Subcutaneous abdominal adipose tissue (tissue), 5 donors: ENCODE measurements at regions not wholly inside any gene's neighbourhood (a gene's known extent, or its start where the extent isn't known, plus 50 kb on each side); places are given as distances from the start of the nearest gene placed in this dataset.

ENCODE experiments used
- H3K27ac ChIP-seq: one replicate; pipeline ENCODE4 v1.7.0; 2013; ENCODE audit warnings: low read depth, mild to moderate bottlenecking, inconsistent platforms, low read length, moderate library complexity
- H3K27me3 ChIP-seq, 5 donors: one replicate each; pipeline ENCODE4 v1.7.0; 2013; ENCODE audit warnings: low read length in 5 of 5, inconsistent platforms in 1 of 5; ENCODE audit not compliant: control insufficient read depth in 5 of 5, insufficient read depth in 4 of 5
- H3K36me3 ChIP-seq, 5 donors: one replicate each; pipeline ENCODE4 v1.7.0; 2013; ENCODE audit warnings: low read length in 5 of 5; ENCODE audit not compliant: control insufficient read depth in 5 of 5, insufficient read depth in 5 of 5
- H3K4me1 ChIP-seq, 5 donors: one replicate each; pipeline ENCODE4 v1.7.0; 2013; ENCODE audit warnings: low read length in 5 of 5, mild to moderate bottlenecking in 3 of 5, moderate library complexity in 1 of 5; ENCODE audit not compliant: control insufficient read depth in 5 of 5, insufficient read depth in 5 of 5
- H3K4me3 ChIP-seq, 5 donors: one replicate each; pipeline ENCODE4 v1.7.0; 2013; ENCODE audit warnings: low read length in 5 of 5, low read depth in 1 of 5
- H3K9ac ChIP-seq, 5 donors: one replicate each; pipeline ENCODE4 v1.7.0; 2013; ENCODE audit warnings: low read length in 5 of 5, mild to moderate bottlenecking in 4 of 5, moderate library complexity in 3 of 5
- H3K9me3 ChIP-seq, 5 donors: one replicate each; pipeline ENCODE4 v1.7.0; 2013; ENCODE audit warnings: low read length in 5 of 5; ENCODE audit not compliant: control insufficient read depth in 5 of 5
- donor health status: healthy.
- donor health status: healthy.
- donor health status: healthy.
- donor health status: healthy.
- donor health status: healthy.

GRCh38 chr1:201716742-201717135 is 112.2 kb upstream of the IPO9 start:
- H3K9ac ChIP-seq = no peak overlapping the region
- H3K9me3 ChIP-seq = no peaks in the 10 kb centered on the region
- H3K36me3 ChIP-seq = peaks cover 0 to 17% (median 9%) of the 10 kb centered on the region in 5 donors
- H3K27ac ChIP-seq = peak overlapping the region; percentile 99
- H3K4me1 ChIP-seq = peaks cover 49 to 100% (median 96%) of the 10 kb centered on the region in 5 donors
- H3K27me3 ChIP-seq = no peaks in the 10 kb centered on the region
- H3K4me3 ChIP-seq = no peak overlapping the region

GRCh38 chr1:201717286-201717685 is 111.7 kb upstream of the IPO9 start:
- Histone ChIP-seq H3K9ac (no peak overlapping the region), H3K4me3 (no peak overlapping the region), H3K36me3 (peaks cover 0 to 17% (median 9%) of the 10 kb centered on the region in 5 donors), H3K27me3 (no peaks in the 10 kb centered on the region), H3K9me3 (no peaks in the 10 kb centered on the region), H3K27ac (peak overlapping the region; percentile 99), H3K4me1 (peaks cover 45 to 100% (median 92%) of the 10 kb centered on the region in 5 donors)

GRCh38 chr1:201718346-201719202 is 110.4 kb upstream of the IPO9 start:
- H3K9me3 ChIP-seq = no peaks in the 10 kb centered on the region
- peaks cover 0 to 13% (median 9%) of the 10 kb centered on the region in 5 donors for H3K36me3 ChIP-seq
- H3K27ac ChIP-seq = peak overlapping the region; percentile 99
- no peaks in the 10 kb centered on the region for H3K27me3 ChIP-seq
- H3K9ac ChIP-seq = no peak overlapping the region
- peaks cover 33 to 92% (median 84%) of the 10 kb centered on the region in 5 donors for H3K4me1 ChIP-seq
- no peak overlapping the region for H3K4me3 ChIP-seq

GRCh38 chr1:201719812-201720521 is 109.0 kb upstream of the IPO9 start:
- peaks cover 0 to 13% (median 9%) of the 10 kb centered on the region in 5 donors for H3K36me3 ChIP-seq
- H3K4me3 ChIP-seq = no peak overlapping the region
- H3K9ac ChIP-seq = peak overlapping the region in 3 of 5 donors; percentile 9 to 63 (median 33)
- peak overlapping the region; percentile 91 for H3K27ac ChIP-seq
- no peaks in the 10 kb centered on the region for H3K9me3 ChIP-seq
- no peaks in the 10 kb centered on the region for H3K27me3 ChIP-seq
- H3K4me1 ChIP-seq = peaks cover 28 to 91% (median 84%) of the 10 kb centered on the region in 5 donors

GRCh38 chr1:201720522-201720844 is 108.5 kb upstream of the IPO9 start:
- Histone ChIP-seq H3K27me3 (no peaks in the 10 kb centered on the region), H3K9ac (peak overlapping the region in 1 of 5 donors; percentile 33), H3K4me1 (peaks cover 26 to 88% (median 80%) of the 10 kb centered on the region in 5 donors), H3K9me3 (no peaks in the 10 kb centered on the region), H3K36me3 (peaks cover 0 to 13% (median 9%) of the 10 kb centered on the region in 5 donors), H3K27ac (peak overlapping the region; percentile 91), H3K4me3 (no peak overlapping the region)

DNA sequence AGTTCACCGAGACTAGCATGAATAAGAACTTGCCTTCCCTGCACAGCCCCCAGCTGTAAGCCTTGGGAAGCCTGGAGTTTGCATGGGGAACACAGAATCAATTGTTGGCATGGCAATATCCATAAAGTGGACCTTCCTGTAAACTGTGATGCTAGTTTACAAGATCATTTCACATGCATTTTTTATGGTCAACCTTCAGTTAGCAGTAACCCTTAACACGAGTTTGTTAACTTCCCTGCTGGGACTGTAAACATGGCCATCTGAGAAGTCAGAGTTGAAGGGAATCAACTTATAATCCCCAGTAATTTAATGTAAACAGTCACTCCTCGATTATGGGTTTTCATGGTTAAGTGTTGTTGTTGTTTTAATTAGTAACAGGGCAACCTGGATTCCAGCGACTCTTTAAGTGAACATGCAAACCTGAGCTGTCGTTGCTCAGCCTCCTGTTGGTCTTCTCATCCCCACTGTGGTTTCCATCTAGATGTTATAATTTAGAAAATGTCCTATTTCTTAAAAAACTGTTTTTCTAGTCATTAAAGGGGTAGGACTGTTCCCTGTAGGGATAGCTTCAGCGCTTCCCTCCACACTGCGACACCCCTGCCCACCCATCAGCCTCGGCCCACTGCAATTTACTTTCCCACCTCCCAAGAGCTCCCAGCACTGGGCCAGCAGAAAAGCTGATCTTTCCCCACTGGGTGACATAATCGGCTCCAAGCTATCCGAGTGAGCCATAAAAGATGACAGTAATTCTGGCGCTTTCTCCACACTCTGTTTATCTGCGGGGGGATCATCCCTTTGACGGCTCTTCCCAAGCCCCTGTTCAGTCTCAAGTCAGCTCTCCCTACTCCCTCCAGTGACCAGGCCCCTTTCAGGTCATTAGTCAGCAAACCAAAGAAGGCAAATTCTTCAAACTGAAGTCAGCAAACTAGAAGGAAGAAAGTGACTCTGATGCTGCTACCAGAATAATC is 107.6 kb upstream of the IPO9 start:
- Histone ChIP-seq H3K27me3 (no peaks in the 10 kb centered on the region), H3K9ac (no peak overlapping the region), H3K4me3 (no peak overlapping the region), H3K9me3 (no peaks in the 10 kb centered on the region), H3K36me3 (peaks cover 0 to 13% (median 9%) of the 10 kb centered on the region in 5 donors), H3K27ac (peak overlapping the region; percentile 91), H3K4me1 (peaks cover 20 to 79% (median 71%) of the 10 kb centered on the region in 5 donors)

DNA sequence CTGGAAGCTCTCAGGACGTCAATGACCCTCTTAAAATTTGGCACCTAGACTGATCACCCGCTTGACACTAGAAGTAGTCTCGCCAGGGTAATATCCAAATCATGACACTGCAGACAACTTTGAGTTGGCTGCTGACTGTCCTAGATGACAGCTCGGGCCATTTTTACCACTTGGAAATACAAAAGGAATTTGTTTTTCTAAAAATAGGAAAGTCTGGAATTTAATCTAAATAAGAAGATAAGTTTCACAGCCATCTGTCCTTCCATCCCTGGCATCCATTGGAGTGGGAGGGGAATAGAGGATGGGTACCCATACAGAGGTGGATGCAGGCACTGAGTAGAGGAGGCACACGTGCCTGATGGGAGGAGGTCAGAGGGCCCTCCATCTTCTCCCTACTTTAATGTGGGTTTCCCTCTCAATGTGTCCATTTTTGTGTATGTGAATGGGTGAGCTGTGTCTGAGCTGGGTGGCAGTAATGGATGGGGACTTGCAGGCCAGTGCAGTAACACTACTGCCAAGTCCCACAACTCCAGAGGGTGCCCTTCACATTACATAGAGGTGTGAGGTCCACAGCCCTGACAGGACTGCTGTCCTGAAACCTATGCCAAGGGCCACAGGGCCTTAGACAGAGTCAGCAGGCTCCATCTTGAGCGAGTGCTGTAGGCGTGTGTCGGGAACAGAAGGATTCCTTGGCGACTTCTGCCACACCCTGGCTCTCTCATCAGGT is 104.8 kb upstream of the IPO9 start:
- H3K9ac ChIP-seq = no peak overlapping the region
- H3K9me3 ChIP-seq = no peaks in the 10 kb centered on the region
- H3K27me3 ChIP-seq = no peaks in the 10 kb centered on the region
- H3K36me3 ChIP-seq = no peaks in the 10 kb centered on the region
- H3K4me1 ChIP-seq = peaks cover 18 to 57% (median 44%) of the 10 kb centered on the region in 5 donors
- H3K4me3 ChIP-seq = no peak overlapping the region
- H3K27ac ChIP-seq = peak overlapping the region; percentile 45

- H3K4me1 ChIP-seq = peaks cover 14 to 52% (median 38%) of the 10 kb centered on the region in 5 donors
- peak overlapping the region; percentile 45 for H3K27ac ChIP-seq
- H3K27me3 ChIP-seq = no peaks in the 10 kb centered on the region
- H3K9me3 ChIP-seq = no peaks in the 10 kb centered on the region
- no peaks in the 10 kb centered on the region for H3K36me3 ChIP-seq
- H3K4me3 ChIP-seq = no peak overlapping the region
- H3K9ac ChIP-seq = no peak overlapping the region
Observed at GRCh38 chr1:201724766-201725118, 104.2 kb upstream of the IPO9 start.

GRCh38 chr1:201726700-201727099 is 102.3 kb upstream of the IPO9 start:
- Histone ChIP-seq H3K36me3 (peaks cover 0 to 2% (median 0%) of the 10 kb centered on the region in 5 donors), H3K4me3 (no peak overlapping the region), H3K9ac (no peak overlapping the region), H3K27ac (no peak overlapping the region), H3K27me3 (no peaks in the 10 kb centered on the region), H3K4me1 (peaks cover 4 to 50% (median 30%) of the 10 kb centered on the region in 5 donors), H3K9me3 (no peaks in the 10 kb centered on the region)
